ENCODE measurements at regions not wholly inside any gene's neighbourhood (a gene's known extent, or its start where the extent isn't known, plus 50 kb on each side); places are given as distances from the start of the nearest gene placed in this dataset.

- TF ChIP-seq CTCF (IDR thresholded peaks at IDR 0.05) (no peak), POLR2A (IDR thresholded peaks at IDR 0.05) (no peak), POLR2AphosphoS5 (IDR thresholded peaks at IDR 0.05) (no peak)
Observed at GRCh38 chr10:61317706-61318105, 135.5 kb downstream of the TMEM26 start.

All from prostate gland (tissue), 2 donors.